Stimulated activated naive CD8-positive, alpha-beta T cell treated with anti-CD3 and anti-CD28 coated beads, Interleukin-15, Interleukin-2, amounts not matched to agents 100 U/mL and 50 U/mL, for 24 hours (primary cell): ENCODE measurements at regions not wholly inside any gene's neighbourhood (a gene's known extent, or its start where the extent isn't known, plus 50 kb on each side); places are given as distances from the start of the nearest gene placed in this dataset.

Source experiments
- ATAC-seq: fragments of 150-1000 bp; cut with Tn5 transposase; one replicate; pipeline ENCODE4 v1.10.0; 2021
- DNase-seq: peaks from one replicate; pipeline ENCODE4 v3.0.0; 2021

GRCh38 chr10:57535306-57535705 is 732.4 kb downstream of the IPMK start:
- DNase-seq (no peak), ATAC-seq (no peak)

GRCh38 chr10:57513637-57514036 is 754.1 kb downstream of the IPMK start:
- DNase-seq (no peak), ATAC-seq (no peak)

DNA sequence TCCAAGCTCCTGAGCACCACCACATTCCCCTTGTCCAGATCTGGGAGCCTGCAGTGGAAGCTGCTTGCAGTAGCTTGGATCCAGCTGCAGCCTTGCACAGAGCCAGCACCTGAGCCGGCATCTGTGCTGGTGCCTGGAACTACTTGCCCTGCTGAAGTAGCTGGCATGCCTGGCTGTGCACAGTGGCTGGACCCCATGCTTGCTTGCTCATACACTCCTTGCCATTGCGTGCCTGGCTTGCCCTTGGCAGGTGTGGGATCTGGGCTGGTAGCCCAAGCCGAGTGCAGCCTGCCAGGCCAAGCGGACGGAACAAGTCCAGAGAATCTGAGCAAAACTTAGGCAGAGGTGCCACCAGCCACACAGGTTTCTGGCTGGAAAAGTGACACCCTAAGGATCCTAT is 759.9 kb downstream of the IPMK start:
- ATAC-seq (no peak), DNase-seq (no peak)

- ATAC-seq (no peak), DNase-seq (no peak)
These were observed 761.1 kb downstream of the IPMK start for GRCh38 chr10:57506414-57507094.

DNA sequence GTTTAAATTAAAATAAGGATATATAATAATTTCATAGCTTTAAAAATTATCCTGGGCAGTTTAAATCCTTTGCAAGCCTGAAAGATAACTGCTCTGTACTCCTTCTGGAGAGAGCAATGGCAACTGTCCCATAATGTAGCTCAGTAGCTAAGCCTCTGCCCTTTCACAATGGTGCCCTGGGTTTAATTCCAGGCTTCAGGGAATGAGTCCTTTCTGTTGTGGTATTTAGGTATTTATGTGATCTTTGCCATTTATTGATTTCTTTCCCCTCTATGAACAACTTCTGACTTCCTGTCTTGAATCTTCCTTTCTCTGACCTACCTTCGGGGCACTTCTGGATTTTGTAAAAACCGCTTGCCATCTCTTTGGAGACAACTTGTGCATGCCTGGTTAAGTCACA is 773.2 kb downstream of the IPMK start:
- ATAC-seq (no peak), DNase-seq (no peak)

- DNase-seq, result no peak
- ATAC-seq, result no peak
These were observed 785.4 kb downstream of the IPMK start for GRCh38 chr10:57482259-57482658.

GRCh38 chr10:57472823-57473619 is 794.7 kb downstream of the IPMK start:
- ATAC-seq (no peak), DNase-seq (no peak)

DNA sequence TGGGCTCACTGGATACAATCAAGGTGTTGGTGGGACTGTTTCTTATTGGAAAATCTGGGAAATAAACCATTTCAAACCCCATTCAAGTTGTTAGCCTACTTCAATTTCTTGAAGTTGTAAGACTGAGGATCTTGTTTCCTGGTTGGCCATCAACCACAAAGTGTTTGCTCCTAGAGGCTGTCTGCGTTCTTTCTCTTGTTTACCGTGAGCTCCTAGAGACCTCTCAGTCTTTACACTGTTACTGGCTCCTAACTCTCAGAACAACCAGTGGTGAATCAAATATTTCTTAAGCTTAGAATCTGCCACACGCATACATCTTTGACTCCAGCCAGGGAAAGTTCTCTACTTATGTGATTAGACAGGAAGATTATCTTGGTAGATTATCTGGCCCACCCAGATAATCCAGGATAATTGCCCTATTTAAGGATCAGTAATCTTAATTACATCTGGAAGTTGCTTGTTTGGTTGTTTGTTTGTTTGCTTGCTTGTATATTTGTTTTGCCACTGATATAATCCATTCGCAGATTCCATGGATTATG is 798.7 kb downstream of the IPMK start:
- ATAC-seq, result no peak
- no peak for DNase-seq

GRCh38 chr10:57465155-57465554 is 802.5 kb downstream of the IPMK start:
- ATAC-seq, result no peak
- no peak for DNase-seq

DNA sequence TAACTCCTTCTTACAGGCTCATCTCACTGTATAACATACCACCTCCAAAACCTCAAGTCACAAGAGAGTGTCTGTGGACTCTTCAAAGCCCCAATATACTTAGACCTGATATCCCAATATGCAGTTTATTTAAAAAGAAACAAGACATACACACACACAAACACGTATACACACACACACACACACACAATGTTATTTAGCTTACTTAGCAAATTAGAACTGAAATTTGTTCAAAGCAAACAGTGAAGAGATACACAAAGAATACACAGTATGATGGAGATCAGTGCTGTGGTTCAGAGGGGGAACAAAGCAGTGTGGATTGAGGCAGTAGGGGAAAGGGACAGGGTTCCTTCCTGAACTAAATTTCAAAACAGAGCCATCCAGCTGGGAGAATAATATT is 807.2 kb downstream of the IPMK start:
- ATAC-seq, result no peak
- no peak for DNase-seq

GRCh38 chr10:57457972-57458512 is 809.7 kb downstream of the IPMK start:
- no peak for DNase-seq
- no peak for ATAC-seq

GRCh38 chr10:57430376-57430775 is 837.3 kb downstream of the IPMK start:
- ATAC-seq, result no peak
- DNase-seq, result no peak

DNA sequence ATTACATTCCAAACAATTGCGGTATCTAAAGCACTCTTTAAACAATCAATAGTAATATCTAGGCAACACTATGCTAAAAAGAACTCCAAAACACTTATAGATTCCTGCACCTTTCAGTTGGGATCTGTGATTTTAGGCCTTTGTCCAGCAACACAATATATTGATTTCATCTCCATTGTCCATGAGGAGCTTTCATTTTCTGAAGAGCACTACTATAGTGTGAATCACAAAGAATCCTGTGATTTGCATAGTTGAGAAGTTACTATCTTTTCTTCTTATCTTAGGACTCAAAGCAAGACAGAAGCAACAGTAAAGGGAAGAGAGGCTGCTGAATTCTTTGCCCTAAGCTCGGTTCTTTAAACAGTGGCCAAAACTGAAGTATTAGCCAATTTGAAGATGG is 846.8 kb downstream of the IPMK start:
- DNase-seq (no peak), ATAC-seq (no peak)

GRCh38 chr10:57418476-57418875 is 849.2 kb downstream of the IPMK start:
- ATAC-seq, result no peak
- DNase-seq, result no peak

DNA sequence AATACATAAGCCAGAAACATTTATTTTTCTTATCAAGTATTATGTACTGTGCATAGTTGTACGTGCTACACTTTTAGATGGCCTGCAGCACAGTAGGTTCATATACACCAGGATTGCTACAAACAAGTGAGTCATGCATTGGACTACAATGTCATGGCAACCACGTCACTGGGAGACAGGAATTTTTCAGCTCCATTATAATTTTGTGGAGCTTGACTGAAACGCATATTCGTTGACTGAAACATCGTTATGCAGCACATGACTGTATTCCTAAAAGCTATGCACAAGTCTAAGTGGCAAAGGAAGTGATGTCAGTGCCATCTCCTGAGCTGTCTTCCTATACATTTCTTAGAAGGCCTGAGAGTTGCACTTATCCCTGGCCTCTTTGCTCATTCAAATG is 871.8 kb downstream of the IPMK start:
- DNase-seq (no peak), ATAC-seq (no peak)

GRCh38 chr10:57367412-57367811 is 900.3 kb downstream of the IPMK start:
- ATAC-seq (no peak), DNase-seq (no peak)

DNA sequence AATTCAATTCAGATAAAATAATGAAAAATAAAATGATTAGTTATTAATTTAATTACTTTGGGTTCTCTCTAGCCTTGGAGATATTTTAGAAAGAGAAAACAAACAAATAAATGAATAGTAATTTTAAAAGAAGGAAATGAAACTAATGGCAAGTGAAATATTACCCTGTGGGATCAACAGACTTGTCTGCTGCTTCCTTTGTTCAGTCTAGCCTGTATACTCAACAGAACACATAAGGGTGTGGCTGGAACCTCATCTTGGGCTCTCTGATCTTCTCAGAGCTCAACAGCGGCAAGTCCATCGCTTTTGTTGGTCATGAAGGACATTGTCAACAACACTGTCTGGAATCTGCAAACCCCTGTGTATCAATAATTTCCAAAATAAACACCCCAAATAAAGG is 904.9 kb downstream of the IPMK start:
- no peak for DNase-seq
- no peak for ATAC-seq

DNA sequence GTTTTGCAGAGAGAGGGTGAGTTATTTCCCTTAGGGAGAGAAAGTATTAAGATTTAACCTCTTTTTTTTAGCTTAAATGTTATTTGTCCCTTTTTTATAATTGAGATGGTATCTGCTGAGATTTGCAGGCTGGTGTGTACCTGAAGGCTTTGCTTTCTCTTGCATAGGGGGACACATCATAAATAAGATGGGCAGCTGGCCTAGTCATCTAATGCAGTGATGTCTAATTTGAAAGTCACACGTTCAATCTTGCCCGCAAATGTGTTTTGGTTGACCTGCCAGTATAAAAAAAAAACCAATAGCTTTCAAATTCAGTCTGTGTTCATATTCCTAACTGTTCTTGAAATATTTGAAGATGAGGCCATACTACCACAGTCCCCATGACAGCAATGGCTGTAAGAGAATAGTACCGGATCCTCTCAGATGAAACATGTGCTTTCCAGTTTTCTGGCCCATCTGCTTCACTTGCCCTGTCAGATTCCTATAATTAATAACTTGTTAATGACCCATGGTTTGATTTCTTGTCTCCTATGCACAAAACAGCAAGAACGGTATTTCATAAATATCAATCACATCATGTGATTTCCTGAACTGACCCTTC is 914.2 kb downstream of the IPMK start:
- ATAC-seq (no peak), DNase-seq (no peak)

- ATAC-seq (no peak), DNase-seq (no peak)
These were observed 916.6 kb downstream of the IPMK start for GRCh38 chr10:57351076-57351475.

DNA sequence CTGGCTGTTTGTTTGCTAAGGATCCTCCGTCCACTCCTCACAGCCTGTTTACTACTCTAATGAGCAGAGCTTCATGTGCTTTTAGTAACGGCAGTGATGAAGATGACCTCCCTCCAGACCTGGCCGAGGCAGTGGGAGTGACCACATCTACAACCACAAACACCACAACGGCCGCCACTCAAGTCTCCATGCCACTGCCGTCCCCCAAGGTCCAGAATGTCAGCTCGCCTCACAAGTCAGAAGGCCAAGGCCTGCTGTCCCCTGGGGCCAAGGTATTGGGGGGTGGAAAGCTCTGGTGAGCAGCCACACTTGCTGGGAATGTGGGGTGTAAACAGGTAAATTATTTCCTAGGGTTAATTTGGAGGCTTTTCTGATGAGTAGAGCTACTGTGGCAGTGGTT is 926.4 kb downstream of the IPMK start:
- no peak for DNase-seq
- ATAC-seq, result no peak

DNA sequence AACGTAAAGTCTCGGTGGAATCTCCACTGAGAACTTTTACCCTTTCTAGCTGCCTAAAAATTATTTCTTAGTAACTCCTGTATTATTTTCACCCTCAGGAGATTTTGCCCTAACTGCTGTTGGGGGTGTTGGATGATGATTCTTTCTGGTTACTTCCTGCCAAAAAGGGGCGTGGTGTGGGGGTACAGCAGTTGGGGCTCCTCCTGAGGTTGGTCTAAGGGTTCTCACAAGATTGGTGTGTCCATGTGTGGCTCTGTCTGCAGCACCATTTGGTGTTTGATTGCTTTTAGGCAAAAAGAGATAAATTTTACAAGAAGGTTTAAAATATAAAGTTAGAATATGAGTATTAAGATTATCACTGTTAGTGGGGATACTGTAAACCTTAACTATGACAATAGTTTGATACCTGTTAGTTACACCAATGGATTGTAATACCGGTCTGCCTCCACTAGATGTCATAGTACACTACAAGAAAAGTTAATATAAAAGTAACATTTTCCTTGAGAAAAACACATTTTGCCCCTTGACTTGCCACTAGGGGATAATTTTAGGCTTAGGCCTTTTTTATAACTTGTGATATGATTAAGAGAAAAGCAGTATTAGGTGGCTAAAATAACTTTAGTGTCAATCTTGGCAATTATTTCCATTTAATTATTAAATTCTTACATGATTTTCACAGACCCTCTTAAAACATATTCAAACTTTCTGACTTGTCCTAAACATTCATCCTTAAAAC is 928.7 kb downstream of the IPMK start:
- no peak for ATAC-seq
- DNase-seq, result no peak

- no peak for DNase-seq
- no peak for ATAC-seq
These were observed 930.8 kb downstream of the IPMK start for GRCh38 chr10:57336865-57337264.
